ENCODE measurements at regions not wholly inside any gene's neighbourhood (a gene's known extent, or its start where the extent isn't known, plus 50 kb on each side); places are given as distances from the start of the nearest gene placed in this dataset.

DNA sequence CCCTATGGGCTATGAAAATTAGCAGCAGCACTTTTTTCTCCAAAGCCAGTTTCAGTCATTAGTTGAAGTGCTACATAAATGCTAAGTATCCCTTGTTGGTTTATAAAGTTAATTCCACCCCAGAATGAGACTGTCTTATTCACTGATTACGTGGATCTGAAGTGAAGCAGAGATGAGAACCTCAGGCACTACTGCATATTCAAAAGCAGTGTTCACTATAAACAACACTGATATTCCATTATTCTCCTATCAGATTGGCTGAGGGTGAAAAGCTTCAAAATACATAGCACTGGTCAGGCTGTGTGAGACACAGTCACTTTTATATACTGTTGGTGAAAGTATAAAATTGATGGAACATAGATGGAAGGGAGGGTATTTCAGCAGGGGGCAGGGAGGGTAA is 395.7 kb upstream of the RARB start:
- Histone ChIP-seq H3K9me3 (ENCODE audit: control insufficient read depth, insufficient read depth, low read depth, low read length) (no peaks in the 10 kb centered on the region), H3K36me3 (ENCODE audit: control insufficient read depth in 2 of 2, insufficient read depth in 1 of 2, low read length in 2 of 2) (no peaks in the 10 kb centered on the region), H3K4me1 (ENCODE audit: control insufficient read depth, insufficient read depth, low read length) (no peaks in the 10 kb centered on the region), H3K4me3 (ENCODE audit: low read depth, low read length) (no peak overlapping the region), H3K27ac (ENCODE audit: extremely low read depth, low read depth, low read length) (no peak overlapping the region)
- ChIA-PET CTCF (interaction anchor here (1.1 to 3.1 kb wide), 7 partner anchors 10 to 63 kb away, joined by 3 to 17 read pairs (median 6); no protein-coding TSS in a partner anchor), POLR2A (no interaction called here)
- TF ChIP-seq ZNF146 (tag by site-specific recombination; IDR thresholded peaks at IDR 0.05) (no peak), SCRT2 (tag by site-specific recombination; IDR thresholded peaks at IDR 0.05) (no peak), ZNF324 (tag by site-specific recombination; IDR thresholded peaks at IDR 0.05) (no peak), ZNF341 (tag by site-specific recombination; IDR thresholded peaks at IDR 0.05; ENCODE audit: low read depth) (no peak)

DNA sequence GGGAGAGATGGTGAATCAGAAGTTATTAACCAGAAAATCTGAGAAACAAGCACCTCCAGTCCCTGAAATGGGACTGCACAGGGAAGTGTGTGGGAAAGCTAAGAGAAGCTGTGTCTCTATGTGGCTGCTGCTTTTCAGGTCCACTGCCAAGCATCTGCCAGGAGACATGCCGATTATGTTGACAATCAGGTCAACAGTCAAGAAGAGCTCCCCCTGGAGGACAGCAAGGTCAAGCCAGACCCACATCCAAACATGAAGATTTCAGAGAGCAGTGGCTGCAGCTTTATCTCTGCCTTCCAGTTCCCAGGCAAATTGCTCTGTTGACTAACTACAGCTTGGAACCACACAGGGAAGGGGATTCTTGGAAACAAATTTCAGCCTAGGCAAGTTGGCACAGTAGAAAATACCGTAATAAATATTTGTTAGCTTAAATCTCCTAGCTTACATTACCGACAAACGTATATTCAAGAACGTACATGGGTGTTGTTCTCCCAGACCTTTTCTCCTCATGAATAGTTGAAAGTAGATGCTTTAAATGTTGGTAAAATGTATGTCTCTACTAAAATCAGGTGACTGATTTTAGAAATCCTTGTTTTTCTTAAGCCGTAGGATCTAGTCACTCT is 394.5 kb upstream of the RARB start:
- Histone ChIP-seq H3K27ac (ENCODE audit: extremely low read depth, low read depth, low read length) (no peak overlapping the region), H3K36me3 (ENCODE audit: control insufficient read depth in 2 of 2, insufficient read depth in 1 of 2, low read length in 2 of 2) (no peaks in the 10 kb centered on the region), H3K9me3 (ENCODE audit: control insufficient read depth, insufficient read depth, low read depth, low read length) (no peaks in the 10 kb centered on the region), H3K4me3 (ENCODE audit: low read depth, low read length) (no peak overlapping the region), H3K4me1 (ENCODE audit: control insufficient read depth, insufficient read depth, low read length) (peaks cover 5% of the 10 kb centered on the region)
- CTCF ChIA-PET, result interaction anchor here (0.6 to 3.1 kb wide), 28 partner anchors 9 to 1198 kb away, joined by 3 to 17 read pairs (median 4); no protein-coding TSS in a partner anchor
- TF ChIP-seq ZNF660 (tag by site-specific recombination; IDR thresholded peaks at IDR 0.05) (peak; percentile 69; the same call in 1 of the 2 replicates), ZNF394 (tag by site-specific recombination; IDR thresholded peaks at IDR 0.05; ENCODE audit: borderline replicate concordance) (peak; percentile 26; the same call in 1 of the 2 replicates), ZNF654 (tag by site-specific recombination; IDR thresholded peaks at IDR 0.05; ENCODE audit: low read depth) (peak; percentile 13; the same call in 1 of the 2 replicates), REPIN1 (tag by site-specific recombination; IDR thresholded peaks at IDR 0.05; ENCODE audit: low read depth) (no peak), ZBTB17 (tag by site-specific recombination; IDR thresholded peaks at IDR 0.05) (peak; percentile 78), ZSCAN30 (tag by site-specific recombination; IDR thresholded peaks at IDR 0.05) (peak; percentile 68)
- TF ChIP-seq, protein P1, sequence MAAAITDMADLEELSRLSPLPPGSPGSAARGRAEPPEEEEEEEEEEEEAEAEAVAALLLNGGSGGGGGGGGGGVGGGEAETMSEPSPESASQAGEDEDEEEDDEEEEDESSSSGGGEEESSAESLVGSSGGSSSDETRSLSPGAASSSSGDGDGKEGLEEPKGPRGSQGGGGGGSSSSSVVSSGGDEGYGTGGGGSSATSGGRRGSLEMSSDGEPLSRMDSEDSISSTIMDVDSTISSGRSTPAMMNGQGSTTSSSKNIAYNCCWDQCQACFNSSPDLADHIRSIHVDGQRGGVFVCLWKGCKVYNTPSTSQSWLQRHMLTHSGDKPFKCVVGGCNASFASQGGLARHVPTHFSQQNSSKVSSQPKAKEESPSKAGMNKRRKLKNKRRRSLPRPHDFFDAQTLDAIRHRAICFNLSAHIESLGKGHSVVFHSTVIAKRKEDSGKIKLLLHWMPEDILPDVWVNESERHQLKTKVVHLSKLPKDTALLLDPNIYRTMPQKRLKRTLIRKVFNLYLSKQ (tag by site-specific recombination; IDR thresholded peaks at IDR 0.05; ENCODE audit: borderline replicate concordance), result no peak
- TF ChIP-seq, protein P2, sequence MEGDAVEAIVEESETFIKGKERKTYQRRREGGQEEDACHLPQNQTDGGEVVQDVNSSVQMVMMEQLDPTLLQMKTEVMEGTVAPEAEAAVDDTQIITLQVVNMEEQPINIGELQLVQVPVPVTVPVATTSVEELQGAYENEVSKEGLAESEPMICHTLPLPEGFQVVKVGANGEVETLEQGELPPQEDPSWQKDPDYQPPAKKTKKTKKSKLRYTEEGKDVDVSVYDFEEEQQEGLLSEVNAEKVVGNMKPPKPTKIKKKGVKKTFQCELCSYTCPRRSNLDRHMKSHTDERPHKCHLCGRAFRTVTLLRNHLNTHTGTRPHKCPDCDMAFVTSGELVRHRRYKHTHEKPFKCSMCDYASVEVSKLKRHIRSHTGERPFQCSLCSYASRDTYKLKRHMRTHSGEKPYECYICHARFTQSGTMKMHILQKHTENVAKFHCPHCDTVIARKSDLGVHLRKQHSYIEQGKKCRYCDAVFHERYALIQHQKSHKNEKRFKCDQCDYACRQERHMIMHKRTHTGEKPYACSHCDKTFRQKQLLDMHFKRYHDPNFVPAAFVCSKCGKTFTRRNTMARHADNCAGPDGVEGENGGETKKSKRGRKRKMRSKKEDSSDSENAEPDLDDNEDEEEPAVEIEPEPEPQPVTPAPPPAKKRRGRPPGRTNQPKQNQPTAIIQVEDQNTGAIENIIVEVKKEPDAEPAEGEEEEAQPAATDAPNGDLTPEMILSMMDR (tag by site-specific recombination; IDR thresholded peaks at IDR 0.05), result peak; percentile 62; the same call in 1 of the 2 replicates
- TF ChIP-seq, protein P3, sequence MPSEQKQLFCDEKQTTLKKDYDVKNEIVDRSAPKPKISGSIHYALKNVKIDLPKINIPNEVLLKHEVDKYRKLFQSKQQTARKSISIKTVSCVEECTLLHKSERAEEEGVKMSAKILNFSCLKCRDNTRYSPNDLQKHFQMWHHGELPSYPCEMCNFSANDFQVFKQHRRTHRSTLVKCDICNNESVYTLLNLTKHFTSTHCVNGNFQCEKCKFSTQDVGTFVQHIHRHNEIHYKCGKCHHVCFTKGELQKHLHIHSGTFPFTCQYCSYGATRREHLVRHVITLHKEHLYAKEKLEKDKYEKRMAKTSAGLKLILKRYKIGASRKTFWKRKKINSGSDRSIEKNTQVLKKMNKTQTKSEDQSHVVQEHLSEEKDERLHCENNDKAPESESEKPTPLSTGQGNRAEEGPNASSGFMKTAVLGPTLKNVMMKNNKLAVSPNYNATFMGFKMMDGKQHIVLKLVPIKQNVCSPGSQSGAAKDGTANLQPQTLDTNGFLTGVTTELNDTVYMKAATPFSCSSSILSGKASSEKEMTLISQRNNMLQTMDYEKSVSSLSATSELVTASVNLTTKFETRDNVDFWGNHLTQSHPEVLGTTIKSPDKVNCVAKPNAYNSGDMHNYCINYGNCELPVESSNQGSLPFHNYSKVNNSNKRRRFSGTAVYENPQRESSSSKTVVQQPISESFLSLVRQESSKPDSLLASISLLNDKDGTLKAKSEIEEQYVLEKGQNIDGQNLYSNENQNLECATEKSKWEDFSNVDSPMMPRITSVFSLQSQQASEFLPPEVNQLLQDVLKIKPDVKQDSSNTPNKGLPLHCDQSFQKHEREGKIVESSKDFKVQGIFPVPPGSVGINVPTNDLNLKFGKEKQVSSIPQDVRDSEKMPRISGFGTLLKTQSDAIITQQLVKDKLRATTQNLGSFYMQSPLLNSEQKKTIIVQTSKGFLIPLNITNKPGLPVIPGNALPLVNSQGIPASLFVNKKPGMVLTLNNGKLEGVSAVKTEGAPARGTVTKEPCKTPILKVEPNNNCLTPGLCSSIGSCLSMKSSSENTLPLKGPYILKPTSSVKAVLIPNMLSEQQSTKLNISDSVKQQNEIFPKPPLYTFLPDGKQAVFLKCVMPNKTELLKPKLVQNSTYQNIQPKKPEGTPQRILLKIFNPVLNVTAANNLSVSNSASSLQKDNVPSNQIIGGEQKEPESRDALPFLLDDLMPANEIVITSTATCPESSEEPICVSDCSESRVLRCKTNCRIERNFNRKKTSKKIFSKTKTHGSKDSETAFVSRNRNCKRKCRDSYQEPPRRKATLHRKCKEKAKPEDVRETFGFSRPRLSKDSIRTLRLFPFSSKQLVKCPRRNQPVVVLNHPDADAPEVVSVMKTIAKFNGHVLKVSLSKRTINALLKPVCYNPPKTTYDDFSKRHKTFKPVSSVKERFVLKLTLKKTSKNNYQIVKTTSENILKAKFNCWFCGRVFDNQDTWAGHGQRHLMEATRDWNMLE (tag by site-specific recombination; conservative IDR thresholded peaks at IDR 0.05; ENCODE audit: low read depth), result no peak
- POLR2A ChIA-PET, result interaction anchor here (1.0 kb wide), 1 partner anchor 394 kb away, joined by 4 read pairs; the partner anchor contains the start of gene RARB

Data from HEK293 (cell line).